NCI-H2107 treated with DMSO at 0.1 percent for 48 hours (cell line): ENCODE measurements at regions not wholly inside any gene's neighbourhood (a gene's known extent, or its start where the extent isn't known, plus 50 kb on each side); places are given as distances from the start of the nearest gene placed in this dataset.
A peak's percentile ranks its signal among the peaks of the same experiment; 100 is the strongest.
"Not testable (repeated sequence)": the region's sequence is repeated elsewhere in the genome, so short reads cannot be mapped to it uniquely, and the experiment has no call there.

Experiments
- DNase-seq: peaks from one replicate; lab custom pipeline; 2025; ENCODE audit not compliant: unreplicated experiment; lab: John Stamatoyannopoulos, UW

GRCh38 chr21:41612674-41613532, 104.9 kb upstream of the TMPRSS2 start:
- peak; percentile 12 for DNase-seq

GRCh38 chr21:41611966-41612606, 104.1 kb upstream of the TMPRSS2 start:
- DNase-seq = peak; percentile 24

- DNase-seq = no peak
These were observed 103.5 kb upstream of the TMPRSS2 start for GRCh38 chr21:41611441-41611840.

- DNase-seq = not testable (repeated sequence)
These were observed 102.8 kb upstream of the TMPRSS2 start for GRCh38 chr21:41610840-41611115.

GRCh38 chr21:41610042-41610839, 102.3 kb upstream of the TMPRSS2 start:
- peak; percentile 29 for DNase-seq

GRCh38 chr21:41606706-41607105, 98.7 kb upstream of the TMPRSS2 start:
- no peak for DNase-seq

- DNase-seq = no peak
These were observed 98.0 kb upstream of the TMPRSS2 start for GRCh38 chr21:41605934-41606285.

GRCh38 chr21:41605178-41605933, 97.4 kb upstream of the TMPRSS2 start:
- peak; percentile 64 for DNase-seq

GRCh38 chr21:41604583-41605041, 96.7 kb upstream of the TMPRSS2 start:
- DNase-seq = no peak

GRCh38 chr21:41603476-41603875, 95.5 kb upstream of the TMPRSS2 start:
- DNase-seq = no peak

- no peak for DNase-seq
These were observed 94.6 kb upstream of the TMPRSS2 start for GRCh38 chr21:41602531-41602930.

GRCh38 chr21:41601573-41602368, 93.8 kb upstream of the TMPRSS2 start:
- no peak for DNase-seq

- no peak for DNase-seq
These were observed 93.1 kb upstream of the TMPRSS2 start for GRCh38 chr21:41600961-41601572.

- DNase-seq = no peak
These were observed 92.6 kb upstream of the TMPRSS2 start for GRCh38 chr21:41600556-41600955.

- DNase-seq = no peak
These were observed 92.2 kb upstream of the TMPRSS2 start for GRCh38 chr21:41600116-41600515.

- DNase-seq = no peak
These were observed 90.8 kb upstream of the TMPRSS2 start for GRCh38 chr21:41598561-41599431.

GRCh38 chr21:41597811-41598231, 89.9 kb upstream of the TMPRSS2 start:
- DNase-seq = no peak

- DNase-seq = no peak
These were observed 89.3 kb upstream of the TMPRSS2 start for GRCh38 chr21:41597227-41597626.
